ENCODE measurements at regions not wholly inside any gene's neighbourhood (a gene's known extent, or its start where the extent isn't known, plus 50 kb on each side); places are given as distances from the start of the nearest gene placed in this dataset.

GRCh38 chr5:68490406-68490805 lies 274.9 kb downstream of the PIK3R1 start:
- no peak for DNase-seq

DNA sequence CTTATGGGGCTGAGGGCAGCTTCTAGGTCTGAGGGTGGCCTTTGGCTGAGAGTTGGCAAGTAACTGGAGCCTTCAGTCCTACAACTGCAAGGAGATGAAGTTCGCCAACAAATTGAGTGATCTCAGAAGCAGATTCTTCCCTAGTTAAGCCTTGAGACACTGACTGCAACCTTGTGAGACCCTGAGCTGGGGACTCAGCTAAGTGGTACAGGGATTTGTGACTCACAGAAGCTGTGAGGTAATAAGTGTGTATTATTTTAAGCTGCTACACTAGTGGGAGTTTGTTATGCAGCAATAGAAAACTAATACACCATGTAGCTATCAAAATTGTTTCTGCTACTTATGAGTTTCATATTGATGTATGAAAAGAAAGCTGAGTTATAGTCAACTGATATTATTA lies 279.2 kb downstream of the PIK3R1 start:
- no peak for DNase-seq

- DNase-seq = no peak
These were observed 284.4 kb downstream of the PIK3R1 start for GRCh38 chr5:68499987-68500386.

GRCh38 chr5:68500813-68501212 lies 285.3 kb downstream of the PIK3R1 start:
- no peak for DNase-seq

DNA sequence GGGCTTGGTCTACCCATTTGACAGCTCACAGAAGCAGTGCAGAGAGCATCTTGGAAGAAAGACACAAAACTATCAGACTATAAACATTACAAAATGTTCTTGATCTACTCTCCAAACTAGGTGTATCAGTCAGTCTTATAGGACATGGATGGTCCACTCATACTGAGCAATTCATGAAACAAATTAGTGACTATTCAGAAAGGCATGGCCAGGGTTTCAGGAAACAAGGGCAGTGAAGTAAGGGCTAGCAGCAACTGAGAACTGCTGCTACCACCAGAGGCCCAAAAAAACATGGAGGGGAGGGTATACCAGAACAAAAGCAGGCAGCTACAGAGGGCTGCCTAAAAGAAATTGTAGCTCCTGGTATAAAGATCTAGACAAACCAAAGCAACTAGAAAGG lies 287.0 kb downstream of the PIK3R1 start:
- DNase-seq = no peak

DNA sequence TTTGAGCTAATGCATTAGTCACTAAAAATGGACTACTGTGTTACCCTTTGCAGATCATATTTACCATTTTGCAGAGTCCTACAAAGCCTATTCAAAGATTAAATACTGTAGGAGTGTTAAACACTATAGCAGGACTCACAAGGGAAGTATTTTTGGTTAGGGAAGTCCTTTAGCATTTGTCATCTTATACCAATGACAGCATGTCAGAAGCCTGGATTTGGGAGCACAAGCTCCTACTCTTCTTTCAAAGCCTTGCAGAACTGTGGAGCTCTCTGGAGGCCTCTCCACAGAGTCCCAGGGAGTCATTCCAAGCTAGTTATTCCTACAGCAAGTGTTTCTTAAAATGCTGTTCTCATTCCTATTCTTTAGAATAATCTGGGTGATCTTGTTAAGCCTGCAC lies 288.8 kb downstream of the PIK3R1 start:
- no peak for DNase-seq

DNA sequence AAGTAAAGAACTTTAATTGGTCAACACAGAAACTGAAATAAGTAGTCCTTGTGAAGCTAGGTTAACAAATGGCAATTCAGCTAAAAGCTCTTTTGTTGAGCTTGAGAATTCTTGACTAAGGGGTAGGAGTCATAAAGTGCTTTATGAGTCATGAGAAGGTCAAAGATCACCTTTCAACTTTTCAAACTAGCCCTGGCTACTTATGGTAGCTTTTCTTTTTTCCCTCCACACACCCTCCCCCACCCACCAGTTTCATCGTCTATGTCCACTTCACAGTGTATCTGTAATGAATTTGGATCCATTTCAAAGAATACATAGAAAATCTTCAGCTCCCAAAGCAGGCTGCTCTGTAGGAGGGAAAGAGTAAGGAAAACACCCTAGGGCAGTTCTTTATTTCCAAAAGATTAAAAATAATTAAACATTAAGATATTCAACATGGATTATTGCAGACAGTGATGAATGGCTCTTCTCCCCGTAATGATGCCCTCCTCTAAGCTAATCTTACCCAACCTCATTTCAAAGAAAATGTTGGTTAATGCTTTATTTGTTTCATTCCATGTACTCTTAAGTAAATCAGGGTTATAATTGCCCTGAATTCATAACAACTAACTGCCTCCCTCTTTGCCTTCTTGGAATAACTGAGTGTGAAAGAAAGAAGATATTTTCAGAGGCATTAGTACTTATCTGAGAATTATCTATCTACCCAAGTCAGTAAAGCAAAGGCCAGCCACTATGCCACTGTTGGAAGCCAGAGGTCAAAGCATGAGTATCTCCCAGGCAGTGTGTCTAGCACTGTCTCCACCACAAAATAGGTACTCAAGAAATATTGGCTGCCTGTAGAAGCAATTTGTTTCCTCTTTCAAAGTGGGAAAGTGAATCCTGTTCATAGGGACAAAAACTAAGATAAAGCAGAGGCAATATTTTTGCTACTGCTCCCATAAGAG lies 290.6 kb downstream of the PIK3R1 start:
- no peak for DNase-seq

GRCh38 chr5:68515514-68515913 lies 300.0 kb downstream of the PIK3R1 start:
- no peak for DNase-seq

- DNase-seq = no peak
These were observed 302.7 kb downstream of the PIK3R1 start for GRCh38 chr5:68518286-68518685.

DNA sequence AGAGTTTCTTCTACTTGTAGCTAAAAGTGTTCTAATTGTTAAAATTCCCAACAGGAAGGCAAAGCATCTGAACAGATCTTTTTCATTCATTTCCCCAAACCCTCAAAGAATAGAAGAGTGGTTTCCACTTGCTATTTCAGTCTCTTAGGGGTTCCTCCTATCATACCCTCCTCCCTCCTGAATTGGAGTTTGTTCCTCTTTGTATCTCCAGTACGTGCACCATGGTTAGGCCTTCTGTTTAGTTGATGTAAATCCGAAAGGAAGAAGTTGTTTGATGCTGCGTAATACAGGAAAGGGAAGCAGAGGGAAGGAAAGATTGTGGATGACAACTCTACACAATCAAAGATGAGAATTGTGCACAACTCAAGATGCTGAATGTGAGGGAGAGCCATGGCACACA lies 303.6 kb downstream of the PIK3R1 start:
- no peak for DNase-seq

- no peak for DNase-seq
These were observed 306.2 kb downstream of the PIK3R1 start for GRCh38 chr5:68521776-68522175.

DNA sequence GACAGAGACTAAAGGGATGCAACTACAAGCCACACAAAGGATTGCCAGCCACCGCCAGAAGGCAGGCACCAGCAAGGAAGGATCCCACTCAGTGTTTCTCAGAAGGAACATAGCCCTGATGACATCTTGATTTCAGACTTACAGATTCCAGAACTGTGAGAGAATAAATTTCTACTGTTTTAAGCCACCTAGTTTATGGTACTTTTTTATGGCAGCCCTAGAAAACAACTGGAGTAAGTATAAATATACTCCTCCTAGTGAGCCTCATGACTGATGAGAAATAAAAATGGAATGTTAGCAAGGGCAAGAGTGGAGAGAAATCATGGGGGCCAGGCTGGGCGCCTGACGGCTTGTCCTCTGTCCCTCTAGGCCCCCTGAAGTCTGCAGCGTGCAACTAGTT lies 307.3 kb downstream of the PIK3R1 start:
- no peak for DNase-seq

- DNase-seq = no peak
These were observed 313.3 kb downstream of the PIK3R1 start for GRCh38 chr5:68528821-68529273.

GRCh38 chr5:68529581-68529980 lies 314.0 kb downstream of the PIK3R1 start:
- DNase-seq = no peak

GRCh38 chr5:68531970-68532369 lies 316.4 kb downstream of the PIK3R1 start:
- no peak for DNase-seq

GRCh38 chr5:68533051-68533450 lies 317.5 kb downstream of the PIK3R1 start:
- DNase-seq = no peak

- no peak for DNase-seq
These were observed 318.1 kb downstream of the PIK3R1 start for GRCh38 chr5:68533571-68534084.

DNA sequence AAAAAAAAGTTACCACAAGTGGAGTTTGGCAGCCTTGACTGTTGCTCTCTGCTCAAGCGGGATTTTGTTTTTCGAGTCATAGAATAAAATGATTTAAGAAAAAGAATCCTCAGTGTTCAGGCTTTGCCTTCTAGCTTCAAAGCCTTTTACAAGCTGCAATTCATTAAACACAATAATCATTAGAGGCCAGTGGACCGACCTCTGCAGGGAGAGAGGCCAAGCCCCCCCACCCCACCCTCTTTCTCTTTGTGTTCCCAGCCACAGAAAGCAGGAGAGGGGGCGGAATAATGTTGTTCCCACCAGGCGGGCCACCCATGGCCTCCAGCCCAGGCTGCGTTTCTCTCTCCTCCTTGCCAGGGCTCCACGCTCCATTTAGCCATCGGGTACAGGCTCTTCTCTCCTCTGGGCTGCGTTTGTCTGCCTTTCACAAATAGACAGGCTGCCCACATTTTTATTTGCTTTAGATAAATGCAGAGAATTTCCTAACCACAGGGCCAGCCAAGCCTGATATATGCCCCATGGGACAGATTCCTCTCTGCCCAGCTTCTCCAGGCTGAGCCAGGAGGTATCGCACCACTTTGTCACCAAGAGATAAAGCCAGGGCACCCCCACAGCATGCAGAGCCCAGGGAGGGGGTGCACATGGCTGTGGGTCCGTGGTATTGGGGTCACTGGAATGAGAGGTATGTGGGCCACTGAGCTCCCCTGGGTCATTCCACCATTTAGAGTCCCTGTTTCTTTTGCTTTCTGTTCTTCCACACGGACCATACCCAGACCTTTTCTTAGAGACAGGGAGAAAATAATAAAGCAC lies 318.8 kb downstream of the PIK3R1 start:
- DNase-seq = no peak

DNA sequence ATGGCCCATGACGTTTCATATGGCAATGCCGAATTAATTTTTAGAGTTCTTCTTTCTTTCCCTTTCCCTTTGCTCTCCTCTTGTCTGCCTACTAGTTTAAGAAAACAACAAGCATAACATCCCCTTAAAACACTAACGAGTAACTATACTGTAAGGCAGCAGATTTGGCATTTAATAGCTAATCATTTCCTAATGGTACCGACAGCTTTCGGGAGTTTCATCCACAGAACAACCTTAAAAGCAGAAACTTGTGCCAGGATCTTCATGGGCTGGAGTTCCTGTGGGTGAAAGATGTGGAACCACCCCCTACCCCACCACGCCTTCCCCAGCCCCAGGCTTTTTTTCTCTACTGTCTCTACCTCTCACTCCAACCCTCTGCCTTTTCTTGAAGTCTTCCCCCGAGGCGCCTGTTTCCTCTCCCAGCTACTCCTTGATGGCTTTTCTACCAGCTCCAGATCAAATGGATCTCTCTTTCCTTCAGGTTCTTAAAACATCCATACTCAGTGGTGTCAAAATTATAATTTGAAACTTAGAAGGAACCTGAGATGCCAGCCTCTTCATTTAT lies 319.5 kb downstream of the PIK3R1 start:
- no peak for DNase-seq

DNA sequence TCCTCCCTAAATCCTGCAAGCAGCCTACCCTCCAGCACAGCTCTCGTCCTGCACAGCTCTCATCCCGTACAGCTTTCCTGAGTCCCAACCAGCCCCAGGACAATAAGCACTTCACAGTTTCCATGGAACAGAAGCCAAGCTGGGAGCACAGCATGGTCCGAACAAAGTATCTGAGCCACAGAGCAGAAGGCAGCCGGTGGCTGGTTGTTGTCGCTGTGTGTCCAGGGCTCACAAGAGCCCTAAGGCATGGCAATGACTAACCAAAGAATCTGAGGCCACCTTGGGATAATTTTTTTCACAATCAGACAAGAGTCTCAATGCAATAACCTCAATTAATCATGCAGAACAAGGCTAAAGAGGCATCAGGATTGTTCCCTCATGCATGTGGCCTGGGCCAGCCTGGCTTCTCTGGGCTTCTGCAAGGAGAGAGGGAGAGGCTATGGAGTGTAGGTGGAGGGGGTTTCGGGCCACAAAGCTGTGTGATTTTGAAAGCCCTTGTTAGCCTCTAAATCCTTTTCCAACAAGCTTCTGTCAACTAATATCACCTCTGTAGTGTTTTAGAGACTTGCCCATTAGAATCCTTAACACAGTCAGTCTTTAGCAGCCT lies 323.4 kb downstream of the PIK3R1 start:
- DNase-seq = no peak

GRCh38 chr5:68540798-68541590 lies 325.4 kb downstream of the PIK3R1 start:
- no peak for DNase-seq

DNA sequence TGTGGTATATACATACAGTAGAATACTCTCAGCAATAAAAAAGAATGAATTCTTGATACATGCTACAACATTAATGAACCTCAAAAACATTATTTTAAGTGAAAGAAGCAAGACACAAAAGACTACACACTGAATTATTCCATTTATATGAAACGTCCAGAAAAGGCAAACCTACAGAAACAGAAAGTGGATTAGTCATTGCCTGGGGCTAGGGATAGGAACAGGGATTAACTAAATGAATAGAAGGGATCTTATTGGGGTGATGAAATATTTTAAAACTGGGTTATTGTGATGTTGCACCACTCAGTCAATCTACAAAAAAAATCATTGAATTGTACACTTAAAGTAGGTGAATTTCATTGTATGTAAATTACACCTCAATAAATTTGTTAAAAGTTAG lies 326.7 kb downstream of the PIK3R1 start:
- no peak for DNase-seq
